ENCODE measurements at regions not wholly inside any gene's neighbourhood (a gene's known extent, or its start where the extent isn't known, plus 50 kb on each side); places are given as distances from the start of the nearest gene placed in this dataset.
A peak's percentile ranks its signal among the peaks of the same experiment; 100 is the strongest.

- DNase-seq, result no peak
These were observed 86.8 kb upstream of the GJB5 start for GRCh38 chr1:34668063-34668462.

GRCh38 chr1:34670982-34671381 lies 83.9 kb upstream of the GJB5 start:
- no peak for DNase-seq

GRCh38 chr1:34671887-34672286 lies 83.0 kb upstream of the GJB5 start:
- DNase-seq, result no peak

- DNase-seq, result peak; percentile 1 to 12
These were observed 73.1 kb upstream of the GJB5 start for GRCh38 chr1:34681480-34682451.

- no peak for DNase-seq
These were observed 72.2 kb upstream of the GJB5 start for GRCh38 chr1:34682452-34683223.

GRCh38 chr1:34683616-34684015 lies 71.2 kb upstream of the GJB5 start:
- no peak for DNase-seq

- DNase-seq, result peak; percentile 7 to 41
These were observed 70.6 kb upstream of the GJB5 start for GRCh38 chr1:34684266-34684665.

- DNase-seq, result no peak
These were observed 69.6 kb upstream of the GJB5 start for GRCh38 chr1:34685225-34685624.

GRCh38 chr1:34686531-34686930 lies 68.3 kb upstream of the GJB5 start:
- no peak for DNase-seq

GRCh38 chr1:34688006-34688741 lies 66.7 kb upstream of the GJB5 start:
- DNase-seq, result no peak

- DNase-seq, result no peak
These were observed 64.6 kb upstream of the GJB5 start for GRCh38 chr1:34690269-34690668.

GRCh38 chr1:34693081-34693480 lies 61.8 kb upstream of the GJB5 start:
- DNase-seq, result no peak

- no peak for DNase-seq
These were observed 60.5 kb upstream of the GJB5 start for GRCh38 chr1:34694383-34694782.

GRCh38 chr1:34695580-34695979 lies 59.3 kb upstream of the GJB5 start:
- no peak for DNase-seq

- no peak for DNase-seq
These were observed 58.6 kb upstream of the GJB5 start for GRCh38 chr1:34696230-34696629.

GRCh38 chr1:34696981-34697380 lies 57.9 kb upstream of the GJB5 start:
- no peak for DNase-seq

- DNase-seq, result no peak
These were observed 57.0 kb upstream of the GJB5 start for GRCh38 chr1:34697818-34698217.

GRCh38 chr1:34701326-34702060 lies 53.4 kb upstream of the GJB5 start:
- no peak for DNase-seq
